TTC549 (cell line): ENCODE measurements at regions not wholly inside any gene's neighbourhood (a gene's known extent, or its start where the extent isn't known, plus 50 kb on each side); places are given as distances from the start of the nearest gene placed in this dataset.
"Not testable (repeated sequence)": the region's sequence is repeated elsewhere in the genome, so short reads cannot be mapped to it uniquely, and the experiment has no call there.

Source experiments
- FAIRE-seq: peaks from 2 replicates; lab custom pipeline; 2012; peaks lifted over from hg19 to GRCh38; lab: Jason Lieb, UNC

DNA sequence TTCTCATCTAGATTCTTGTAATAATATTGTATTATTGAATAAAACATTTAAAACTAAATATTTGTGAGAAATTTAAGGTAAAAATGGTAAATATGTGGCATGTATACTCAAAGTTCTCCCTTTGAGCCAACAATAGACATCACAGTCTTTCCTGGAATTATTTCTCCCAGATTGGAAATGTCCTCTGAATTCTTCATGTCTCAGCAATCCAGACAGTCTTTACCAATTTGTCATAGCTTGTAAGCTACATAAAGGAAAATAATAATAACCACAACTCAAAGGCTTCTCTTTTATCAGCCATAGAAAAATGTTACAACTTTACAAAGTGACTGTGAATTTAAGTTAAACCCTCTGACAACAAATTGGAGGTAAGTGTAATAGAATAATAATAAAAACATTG lies 784.9 kb downstream of the EPHA4 start:
- no peak for FAIRE-seq

GRCh38 chr2:220789961-220790360 lies 782.1 kb downstream of the EPHA4 start:
- FAIRE-seq, result no peak

DNA sequence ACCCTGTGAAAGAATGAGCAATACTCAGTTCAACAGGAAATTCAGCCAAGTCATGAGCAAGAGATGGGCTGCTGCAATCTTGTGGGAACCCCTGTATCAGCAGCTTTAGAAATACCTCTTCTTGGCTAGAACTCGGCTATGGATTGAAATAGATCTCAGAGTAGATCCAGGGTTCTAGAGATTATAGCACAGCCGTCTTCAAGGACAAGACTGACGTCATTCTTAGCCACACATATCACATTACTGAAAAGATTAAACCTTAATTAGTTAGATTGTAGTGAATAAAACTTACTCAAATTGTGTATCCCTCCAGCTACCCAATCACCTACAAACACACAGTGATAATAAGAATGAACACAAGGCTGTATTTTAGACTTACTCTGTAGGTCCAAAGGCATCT lies 776.4 kb downstream of the EPHA4 start:
- no peak for FAIRE-seq

DNA sequence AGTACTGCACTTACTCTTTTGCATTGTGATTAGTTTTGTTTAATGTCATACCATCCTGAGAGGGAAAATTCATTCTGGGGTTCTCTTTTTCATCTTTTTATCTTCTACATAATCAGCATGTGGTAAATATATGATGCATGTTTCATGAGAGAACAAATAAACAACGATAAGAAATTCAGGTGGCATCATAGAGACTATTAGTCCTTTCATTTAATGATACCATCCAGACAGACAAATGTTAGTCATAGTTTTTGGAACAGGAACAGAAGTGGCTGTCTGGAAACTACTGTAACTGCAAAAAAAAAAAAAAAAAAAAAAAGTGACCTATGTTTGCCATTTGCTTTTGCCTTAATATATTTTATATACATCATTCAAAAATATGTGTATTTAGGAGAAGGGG lies 761.0 kb downstream of the EPHA4 start:
- no peak for FAIRE-seq

DNA sequence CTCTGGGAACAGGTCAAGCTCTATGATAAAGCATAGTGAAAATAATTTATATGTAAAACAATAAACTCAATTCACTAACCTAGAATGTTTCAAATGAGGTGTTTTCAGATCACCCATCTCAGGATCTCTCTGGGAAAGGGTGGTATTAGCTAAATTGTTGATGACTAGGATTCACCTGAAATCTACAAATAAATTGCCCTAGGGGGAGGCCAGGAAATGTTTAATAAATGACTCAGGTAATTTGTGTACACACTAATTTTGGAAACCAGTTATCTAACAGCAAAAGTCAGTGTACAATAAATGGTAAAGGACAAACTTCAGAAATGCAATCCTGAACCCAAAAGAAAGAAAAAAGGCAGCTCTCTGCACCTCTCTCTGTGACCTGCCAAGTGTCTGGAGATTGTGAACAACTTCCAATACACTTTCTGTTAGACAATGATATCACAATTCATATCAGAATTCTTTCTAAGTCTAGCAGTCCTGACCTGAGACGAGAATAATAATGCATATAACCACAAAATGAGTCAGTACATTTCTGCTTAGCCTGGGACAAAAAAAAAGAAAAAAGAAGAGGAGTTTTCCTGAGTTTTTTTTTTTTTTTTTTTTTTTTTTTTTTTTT lies 760.0 kb downstream of the EPHA4 start:
- FAIRE-seq, result no peak

GRCh38 chr2:220814441-220814840 lies 757.7 kb downstream of the EPHA4 start:
- FAIRE-seq, result no peak

GRCh38 chr2:220815698-220816097 lies 756.4 kb downstream of the EPHA4 start:
- no peak for FAIRE-seq

DNA sequence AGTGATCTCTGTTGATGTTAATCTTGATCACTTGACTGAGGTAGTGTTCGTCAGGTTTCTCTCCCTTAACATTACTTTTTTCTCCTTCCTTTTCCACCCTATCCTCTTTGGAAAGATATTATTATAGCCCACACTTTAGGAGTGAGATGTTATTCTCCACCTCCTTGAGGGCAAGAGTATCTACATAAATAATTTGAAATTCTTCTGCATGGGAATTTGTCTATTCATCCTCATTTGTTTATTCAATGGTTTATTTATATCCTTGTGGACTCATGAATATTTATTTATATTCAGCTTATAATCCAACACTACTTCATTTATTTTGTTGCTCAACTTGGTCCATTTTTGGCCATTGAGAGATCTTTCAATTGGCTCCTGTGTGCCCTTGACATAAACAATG lies 750.4 kb downstream of the EPHA4 start:
- FAIRE-seq, result no peak

DNA sequence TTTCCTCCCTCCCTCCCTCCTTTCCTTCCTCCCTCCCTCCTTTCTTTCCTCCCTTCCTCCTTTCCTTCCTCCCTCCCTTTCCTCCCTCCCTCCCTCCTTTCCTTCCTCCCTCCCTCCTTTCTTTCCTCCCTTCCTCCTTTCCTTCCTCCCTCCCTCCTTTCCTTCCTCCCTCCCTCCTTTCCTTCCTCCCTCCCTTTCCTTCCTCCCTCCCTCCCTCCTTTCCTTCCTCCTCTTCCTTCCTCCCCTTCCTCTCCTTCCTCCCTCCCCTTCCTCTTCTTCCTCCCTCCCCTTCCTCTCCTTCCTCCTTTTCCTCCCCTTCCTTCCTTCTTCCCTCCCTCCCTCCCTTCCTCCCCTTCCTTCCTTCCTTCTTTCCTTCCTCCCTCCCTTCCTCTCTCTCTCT lies 748.5 kb downstream of the EPHA4 start:
- FAIRE-seq, result not testable (repeated sequence)

DNA sequence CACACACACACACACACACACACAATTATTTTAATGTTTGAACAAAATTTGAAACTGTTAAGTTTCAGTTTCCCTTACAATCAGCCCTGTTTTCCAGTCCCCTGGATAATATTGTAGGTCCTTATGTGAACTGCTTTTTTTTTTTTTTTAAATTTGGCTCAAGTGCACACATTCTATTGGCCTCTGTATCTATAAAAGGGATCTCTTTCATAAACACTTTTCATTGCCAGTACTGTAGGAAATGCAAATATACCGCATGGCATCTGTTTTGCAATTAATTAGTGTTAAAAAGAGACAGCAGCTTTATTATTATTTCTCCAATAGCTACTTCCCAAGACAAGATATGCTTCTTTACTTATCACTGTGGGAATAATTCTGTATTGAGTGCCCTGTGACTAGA lies 738.7 kb downstream of the EPHA4 start:
- FAIRE-seq, result no peak

GRCh38 chr2:220835583-220835982 lies 736.5 kb downstream of the EPHA4 start:
- FAIRE-seq, result no peak

- FAIRE-seq, result no peak
These were observed 734.9 kb downstream of the EPHA4 start for GRCh38 chr2:220837226-220837625.

GRCh38 chr2:220842901-220843665 lies 729.0 kb downstream of the EPHA4 start:
- no peak for FAIRE-seq

GRCh38 chr2:220845766-220846273 lies 726.3 kb downstream of the EPHA4 start:
- no peak for FAIRE-seq

- no peak for FAIRE-seq
These were observed 725.1 kb downstream of the EPHA4 start for GRCh38 chr2:220847006-220847405.

DNA sequence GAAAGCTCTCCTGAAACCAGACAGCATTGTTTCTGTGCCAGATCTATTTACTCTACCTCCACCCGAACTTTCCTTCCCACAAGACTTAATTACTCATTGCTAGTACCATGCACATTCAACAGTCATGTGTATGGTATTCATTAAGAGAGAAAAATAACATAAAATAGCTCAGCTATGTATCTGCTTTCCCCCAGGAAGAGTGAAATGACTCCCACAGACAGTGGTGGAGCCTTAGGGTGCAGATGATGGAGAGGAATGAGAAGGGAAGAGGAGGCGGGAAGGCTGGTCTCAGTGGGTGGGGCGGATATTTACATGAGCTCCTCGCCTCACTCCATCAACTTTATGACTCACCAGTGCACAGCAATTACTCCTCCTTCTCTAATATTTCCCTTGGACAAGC lies 724.5 kb downstream of the EPHA4 start:
- FAIRE-seq, result no peak

DNA sequence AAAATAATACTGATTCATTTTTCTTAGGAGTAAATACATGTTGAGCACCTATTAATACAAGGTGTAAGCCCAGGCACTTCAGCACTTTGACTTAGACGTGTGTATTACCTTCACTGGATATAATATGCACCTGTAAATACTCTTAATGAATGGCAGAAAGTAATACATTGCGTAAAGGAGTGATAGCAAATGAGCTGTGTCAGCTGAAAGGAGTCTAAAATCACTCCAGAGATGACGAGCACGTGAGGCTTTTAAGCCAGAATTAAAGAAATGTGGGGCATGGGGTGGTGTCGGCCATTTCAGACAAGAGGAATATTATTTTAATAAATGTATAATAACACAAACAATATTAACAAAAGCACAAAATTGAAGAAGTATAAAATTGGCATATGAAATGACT lies 722.7 kb downstream of the EPHA4 start:
- FAIRE-seq, result no peak

- no peak for FAIRE-seq
These were observed 722.0 kb downstream of the EPHA4 start for GRCh38 chr2:220850116-220850515.

- no peak for FAIRE-seq
These were observed 716.8 kb downstream of the EPHA4 start for GRCh38 chr2:220855296-220855695.

DNA sequence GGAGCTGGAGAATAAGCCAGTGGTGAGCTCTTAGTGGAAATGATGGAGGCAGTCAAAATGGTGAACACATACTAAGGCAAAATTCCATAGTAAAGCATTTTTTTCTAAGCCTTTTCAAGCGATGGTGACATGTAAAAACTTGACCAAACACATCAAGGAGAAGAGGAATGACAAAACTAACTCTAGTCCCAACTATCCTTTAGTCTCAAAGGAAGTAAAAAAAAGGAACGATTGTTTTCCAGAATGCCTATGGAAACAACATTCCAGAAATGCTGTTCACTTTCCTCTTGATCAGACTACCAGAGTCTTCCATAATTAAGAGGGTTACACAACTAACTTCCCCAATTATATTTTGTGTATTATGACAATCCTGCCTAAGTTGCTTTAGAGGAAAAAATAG lies 715.6 kb downstream of the EPHA4 start:
- FAIRE-seq, result no peak

GRCh38 chr2:220857368-220857767 lies 714.7 kb downstream of the EPHA4 start:
- no peak for FAIRE-seq

DNA sequence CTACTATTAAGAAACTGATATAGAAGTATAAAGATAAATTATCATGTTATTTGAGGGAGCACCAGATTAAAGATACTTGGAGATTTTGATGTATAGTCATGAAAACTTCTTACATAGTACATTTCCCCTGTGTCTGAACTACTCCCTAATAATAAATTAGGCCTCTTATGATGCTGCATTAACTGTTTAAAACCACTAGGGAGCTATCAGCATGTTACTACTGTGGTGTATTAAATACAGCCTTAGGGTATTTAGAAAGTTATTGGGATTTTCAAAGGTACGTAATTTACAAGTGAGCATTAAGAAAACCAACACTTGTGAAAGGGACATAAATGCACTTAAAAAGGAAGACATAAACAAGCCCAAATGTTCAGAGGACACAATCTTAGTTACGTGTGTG lies 714.0 kb downstream of the EPHA4 start:
- FAIRE-seq, result no peak

DNA sequence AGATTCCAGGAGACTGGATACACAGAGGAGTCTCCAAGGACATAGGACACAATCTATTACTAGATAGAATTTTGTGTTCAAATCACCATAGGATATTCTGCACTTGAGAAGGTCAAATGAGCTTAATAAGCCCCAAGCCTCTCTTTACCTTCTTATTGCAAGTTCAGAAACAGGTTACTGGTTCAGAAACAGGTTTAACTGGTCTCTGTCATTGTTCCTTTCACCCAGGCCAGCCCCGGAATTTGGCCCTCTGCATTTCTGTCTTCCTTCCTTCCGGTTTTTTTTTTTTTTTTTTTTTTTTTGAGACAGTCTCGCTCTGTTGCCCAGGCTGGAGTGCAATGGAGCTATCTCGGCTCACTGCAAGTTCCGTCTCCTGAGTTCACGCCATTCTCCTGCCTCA lies 700.2 kb downstream of the EPHA4 start:
- FAIRE-seq, result no peak
